Neural progenitor cell (in vitro differentiated cells): ENCODE measurements at regions not wholly inside any gene's neighbourhood (a gene's known extent, or its start where the extent isn't known, plus 50 kb on each side); places are given as distances from the start of the nearest gene placed in this dataset.
A peak's percentile ranks its signal among the peaks of the same experiment; 100 is the strongest.

ENCODE experiments used
- DNase-seq: peaks from one replicate; pipeline ENCODE4 v3.0.0-alpha.2; 2016; ENCODE audit warnings: low spot score
- H2AFZ ChIP-seq: fragments of 200-600 bp; sonication (generic); replicated peaks from 2 replicates; pipeline ENCODE4 v1.6.1; 2016; ENCODE audit warnings: antibody characterized with exemption
- H3F3A ChIP-seq: fragments of 200-600 bp; sonication (generic); 2 replicates; pipeline ENCODE4 v1.6.1; 2016; ENCODE audit warnings: antibody characterized with exemption, low read depth
- H3K27ac ChIP-seq: fragments of 200-600 bp; sonication (generic); 2 replicates; pipeline ENCODE4 v1.5.1; 2016; ENCODE audit warnings: mild to moderate bottlenecking
- H3K27me3 ChIP-seq: fragments of 200-600 bp; sonication (generic); 2 replicates; pipeline ENCODE4 v1.6.1; 2016; ENCODE audit warnings: mild to moderate bottlenecking, moderate library complexity
- H3K36me3 ChIP-seq: fragments of 200-600 bp; sonication (generic); 2 replicates; pipeline ENCODE4 v1.5.1; 2016
- H3K4me1 ChIP-seq: fragments of 200-600 bp; sonication (generic); 2 replicates; pipeline ENCODE4 v1.6.1; 2016; ENCODE audit warnings: mixed run types
- H3K4me2 ChIP-seq: fragments of 200-600 bp; sonication (generic); 2 replicates; pipeline ENCODE4 v1.6.1; 2016
- H3K4me3 ChIP-seq: fragments of 200-600 bp; sonication (generic); 2 replicates; pipeline ENCODE4 v1.5.1; 2016
- H3K79me2 ChIP-seq: fragments of 200-600 bp; sonication (generic); 2 replicates; pipeline ENCODE4 v1.6.1; 2016; ENCODE audit warnings: low read depth
- H3K9ac ChIP-seq: fragments of 200-600 bp; sonication (generic); 2 replicates; pipeline ENCODE4 v1.6.1; 2016
- H3K9me3 ChIP-seq: fragments of 200-600 bp; sonication (generic); 2 replicates; pipeline ENCODE4 v1.5.1; 2016; ENCODE audit warnings: low read depth
- H4K20me1 ChIP-seq: fragments of 200-600 bp; sonication (generic); 2 replicates; pipeline ENCODE4 v1.6.1; 2016; ENCODE audit warnings: low read depth
- H3K27ac Mint-ChIP-seq: 3 replicates; pipeline ENCODE4 v1.8.0; 2021; ENCODE audit warnings: mixed read lengths
- H3K27me3 Mint-ChIP-seq: 2 replicates; pipeline ENCODE4 v1.8.0; 2022; ENCODE audit warnings: low read depth, mild to moderate bottlenecking, inconsistent platforms, moderate library complexity, mixed read lengths; ENCODE audit not compliant: insufficient read depth
- H3K36me3 Mint-ChIP-seq: 3 replicates; pipeline ENCODE4 v1.8.0; 2021; ENCODE audit warnings: mixed read lengths
- H3K4me1 Mint-ChIP-seq: 3 replicates; pipeline ENCODE4 v1.8.0; 2021; ENCODE audit warnings: mixed read lengths
- H3K4me3 Mint-ChIP-seq: 3 replicates; pipeline ENCODE4 v1.8.0; 2021; ENCODE audit warnings: mild to moderate bottlenecking, moderate library complexity, mixed read lengths
- H3K9me3 Mint-ChIP-seq: 3 replicates; pipeline ENCODE4 v1.8.0; 2020; ENCODE audit warnings: mixed read lengths
- EZH2 ChIP-seq: fragments of 200-600 bp; sonication (generic); IDR thresholded peaks from 2 replicates; pipeline ENCODE4 v1.6.1; 2017; ENCODE audit warnings: antibody characterized with exemption, mild to moderate bottlenecking, moderate library complexity
- EZH2phosphoT487 ChIP-seq: fragments of 200-600 bp; sonication (generic); IDR thresholded peaks from 2 replicates; pipeline ENCODE4 v1.6.1; 2017; ENCODE audit warnings: antibody characterized with exemption
- TF ChIP-seq, protein P1 (sequence below): fragments of 200-600 bp; sonication (generic); IDR thresholded peaks from 2 replicates; pipeline ENCODE4 v1.5.1; 2017; ENCODE audit warnings: antibody characterized with exemption, mild to moderate bottlenecking

DNA sequence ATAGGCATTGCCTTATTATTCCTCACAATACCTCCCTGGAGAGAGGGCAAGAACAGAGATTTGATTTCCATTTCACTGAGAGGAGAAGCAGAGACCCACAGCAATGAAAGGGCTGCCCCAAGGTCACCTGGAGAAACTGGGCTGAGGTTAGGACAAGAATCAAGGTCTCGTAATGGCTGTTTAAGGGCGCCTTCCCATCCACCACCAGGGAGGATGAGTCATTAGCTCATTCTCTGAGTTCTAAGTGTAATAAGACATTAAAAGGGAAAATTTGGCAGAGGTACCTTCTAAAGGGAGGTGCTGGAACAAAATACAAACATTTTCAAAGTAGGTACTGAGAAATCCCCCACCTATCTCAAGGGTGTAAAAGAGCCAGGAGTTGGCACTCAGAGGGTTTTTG is 52.6 kb upstream of the TCERG1 start:
- DNase-seq, result no peak
- H3K9ac ChIP-seq, result no peak overlapping the region
- no peak overlapping the region for H3K27ac ChIP-seq
- H3K79me2 ChIP-seq, result no peaks in the 10 kb centered on the region
- Mint-ChIP-seq H3K27me3 (peaks cover 5% of the 10 kb centered on the region), H3K36me3 (no peaks in the 10 kb centered on the region), H3K4me3 (no peak overlapping the region), H3K27ac (no peak overlapping the region), H3K9me3 (no peaks in the 10 kb centered on the region), H3K4me1 (no peaks in the 10 kb centered on the region)
- no peaks in the 10 kb centered on the region for H3K9me3 ChIP-seq
- no peaks in the 10 kb centered on the region for H3F3A ChIP-seq
- peaks cover 7% of the 10 kb centered on the region for H3K4me1 ChIP-seq
- TF ChIP-seq EZH2 (no peak), EZH2phosphoT487 (no peak)
- TF ChIP-seq, protein P1, sequence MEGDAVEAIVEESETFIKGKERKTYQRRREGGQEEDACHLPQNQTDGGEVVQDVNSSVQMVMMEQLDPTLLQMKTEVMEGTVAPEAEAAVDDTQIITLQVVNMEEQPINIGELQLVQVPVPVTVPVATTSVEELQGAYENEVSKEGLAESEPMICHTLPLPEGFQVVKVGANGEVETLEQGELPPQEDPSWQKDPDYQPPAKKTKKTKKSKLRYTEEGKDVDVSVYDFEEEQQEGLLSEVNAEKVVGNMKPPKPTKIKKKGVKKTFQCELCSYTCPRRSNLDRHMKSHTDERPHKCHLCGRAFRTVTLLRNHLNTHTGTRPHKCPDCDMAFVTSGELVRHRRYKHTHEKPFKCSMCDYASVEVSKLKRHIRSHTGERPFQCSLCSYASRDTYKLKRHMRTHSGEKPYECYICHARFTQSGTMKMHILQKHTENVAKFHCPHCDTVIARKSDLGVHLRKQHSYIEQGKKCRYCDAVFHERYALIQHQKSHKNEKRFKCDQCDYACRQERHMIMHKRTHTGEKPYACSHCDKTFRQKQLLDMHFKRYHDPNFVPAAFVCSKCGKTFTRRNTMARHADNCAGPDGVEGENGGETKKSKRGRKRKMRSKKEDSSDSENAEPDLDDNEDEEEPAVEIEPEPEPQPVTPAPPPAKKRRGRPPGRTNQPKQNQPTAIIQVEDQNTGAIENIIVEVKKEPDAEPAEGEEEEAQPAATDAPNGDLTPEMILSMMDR, result no peak
- H4K20me1 ChIP-seq, result no peaks in the 10 kb centered on the region
- H2AFZ ChIP-seq, result no peak overlapping the region
- no peak overlapping the region for H3K4me2 ChIP-seq
- H3K27me3 ChIP-seq, result peaks cover 4% of the 10 kb centered on the region
- H3K4me3 ChIP-seq, result no peak overlapping the region
- no peaks in the 10 kb centered on the region for H3K36me3 ChIP-seq

DNA sequence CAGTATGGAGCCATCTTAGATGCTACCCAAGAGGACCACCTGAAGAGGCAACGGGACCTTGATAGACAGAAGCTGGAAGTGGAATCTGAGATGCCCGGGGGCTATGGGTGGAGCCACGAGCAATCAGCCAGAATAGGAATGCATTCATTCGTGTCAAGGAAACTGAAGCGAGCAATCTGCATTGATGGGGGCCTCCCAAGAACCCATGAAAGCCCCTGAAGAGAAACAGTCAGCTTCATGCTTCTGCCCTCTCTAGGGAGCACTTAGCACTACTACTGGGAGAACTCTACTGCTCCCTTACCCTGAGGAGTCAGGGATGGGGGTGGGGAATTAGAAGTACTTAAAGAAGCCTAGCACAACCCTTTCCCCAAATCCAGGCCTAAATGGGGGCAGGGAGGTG is 51.9 kb upstream of the TCERG1 start:
- H3F3A ChIP-seq, result no peaks in the 10 kb centered on the region
- DNase-seq, result peak; percentile 36
- H3K9me3 Mint-ChIP-seq, result no peaks in the 10 kb centered on the region
- no peaks in the 10 kb centered on the region for H3K9me3 ChIP-seq
- no peak overlapping the region for H3K4me3 Mint-ChIP-seq
- peaks cover 5% of the 10 kb centered on the region for H3K27me3 Mint-ChIP-seq
- H3K9ac ChIP-seq, result no peak overlapping the region
- H4K20me1 ChIP-seq, result no peaks in the 10 kb centered on the region
- peaks cover 7% of the 10 kb centered on the region for H3K4me1 ChIP-seq
- no peak overlapping the region for H3K27ac Mint-ChIP-seq
- TF ChIP-seq EZH2, result no peak
- TF ChIP-seq, protein P1, result no peak
- no peaks in the 10 kb centered on the region for H3K36me3 Mint-ChIP-seq
- H3K36me3 ChIP-seq, result no peaks in the 10 kb centered on the region
- no peak overlapping the region for H2AFZ ChIP-seq
- no peak overlapping the region for H3K27ac ChIP-seq
- H3K4me3 ChIP-seq, result no peak overlapping the region
- H3K4me2 ChIP-seq, result peak overlapping the region; percentile 11
- H3K27me3 ChIP-seq, result peaks cover 4% of the 10 kb centered on the region
- H3K79me2 ChIP-seq, result no peaks in the 10 kb centered on the region
- no peaks in the 10 kb centered on the region for H3K4me1 Mint-ChIP-seq
